Frontal cortex (tissue), 3 donors: ENCODE measurements at regions not wholly inside any gene's neighbourhood (a gene's known extent, or its start where the extent isn't known, plus 50 kb on each side); places are given as distances from the start of the nearest gene placed in this dataset.

ENCODE experiments used
- DNase-seq, 2 donors: peaks; one replicate each; pipeline ENCODE4 v3.0.0; 2012; ENCODE audit warnings: low spot score in 2 of 2
- FAIRE-seq: peaks from 2 replicates; lab custom pipeline; 2012; peaks lifted over from hg19 to GRCh38; lab: Jason Lieb, UNC
- donor health status: control.
- donor health status: control.
- donor health status: control.

DNA sequence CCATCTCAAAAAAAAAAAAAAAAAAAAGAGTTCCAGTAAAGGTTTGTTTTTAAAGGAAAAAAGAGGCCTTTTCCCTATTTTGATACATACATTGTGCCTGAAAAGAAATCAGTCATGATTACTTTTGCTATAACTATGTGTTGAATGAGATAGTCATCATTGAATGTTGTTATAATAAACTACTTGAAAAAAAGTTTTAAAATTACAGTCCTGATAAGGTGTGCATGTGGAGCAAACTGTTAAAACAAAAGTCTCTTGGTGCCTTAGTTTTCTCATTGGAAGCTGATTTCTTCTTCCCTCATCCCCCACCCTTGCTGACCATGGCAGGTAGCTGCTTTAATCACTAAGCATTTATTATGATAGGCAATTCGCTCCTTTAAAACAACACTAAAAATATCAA, 172.3 kb upstream of the TBCA start:
- no peak for FAIRE-seq
- no peak for DNase-seq

GRCh38 chr5:77947041-77947428, 170.9 kb upstream of the TBCA start:
- no peak for FAIRE-seq
- DNase-seq: no peak

DNA sequence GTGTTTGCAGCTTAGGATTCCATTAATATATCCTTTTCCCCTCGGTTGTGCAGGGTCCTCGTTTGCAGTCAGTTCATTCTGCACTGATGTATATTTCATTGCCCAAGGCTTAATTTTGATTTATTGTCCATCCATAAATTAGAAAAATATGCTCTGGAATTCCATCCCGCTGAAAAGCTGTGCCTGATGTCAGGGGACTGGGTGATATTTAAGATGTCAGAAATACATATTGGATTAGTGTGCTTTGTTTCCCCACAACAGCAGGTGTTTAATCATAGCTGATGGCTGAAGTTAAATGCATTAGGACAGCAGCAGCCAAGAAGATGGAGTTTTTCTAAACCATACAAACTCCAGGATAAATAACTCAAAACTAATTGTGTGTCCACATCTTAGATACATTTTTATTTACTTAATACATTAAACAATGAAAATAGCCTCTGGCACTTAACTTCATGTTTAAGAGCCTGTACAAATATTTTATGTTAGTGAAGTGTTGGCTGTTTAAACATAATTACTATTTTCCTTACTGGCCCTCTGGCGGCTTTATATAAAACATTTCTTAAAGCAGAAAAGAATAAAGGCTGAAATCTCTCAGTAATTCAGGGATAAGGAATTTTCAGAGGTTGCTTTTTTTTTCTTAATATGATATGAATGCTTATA, 170.4 kb upstream of the TBCA start:
- no peak for FAIRE-seq
- DNase-seq: no peak

GRCh38 chr5:77945874-77946273, 169.7 kb upstream of the TBCA start:
- FAIRE-seq: no peak

GRCh38 chr5:77944757-77945340, 168.7 kb upstream of the TBCA start:
- DNase-seq (no peak), FAIRE-seq (peak; percentile 30)

More at GRCh38 chr5:77945874-77946273, 169.7 kb upstream of the TBCA start:
- DNase-seq: no peak

- no peak for DNase-seq
- FAIRE-seq: no peak
These were observed 167.7 kb upstream of the TBCA start for GRCh38 chr5:77943851-77944250.

DNA sequence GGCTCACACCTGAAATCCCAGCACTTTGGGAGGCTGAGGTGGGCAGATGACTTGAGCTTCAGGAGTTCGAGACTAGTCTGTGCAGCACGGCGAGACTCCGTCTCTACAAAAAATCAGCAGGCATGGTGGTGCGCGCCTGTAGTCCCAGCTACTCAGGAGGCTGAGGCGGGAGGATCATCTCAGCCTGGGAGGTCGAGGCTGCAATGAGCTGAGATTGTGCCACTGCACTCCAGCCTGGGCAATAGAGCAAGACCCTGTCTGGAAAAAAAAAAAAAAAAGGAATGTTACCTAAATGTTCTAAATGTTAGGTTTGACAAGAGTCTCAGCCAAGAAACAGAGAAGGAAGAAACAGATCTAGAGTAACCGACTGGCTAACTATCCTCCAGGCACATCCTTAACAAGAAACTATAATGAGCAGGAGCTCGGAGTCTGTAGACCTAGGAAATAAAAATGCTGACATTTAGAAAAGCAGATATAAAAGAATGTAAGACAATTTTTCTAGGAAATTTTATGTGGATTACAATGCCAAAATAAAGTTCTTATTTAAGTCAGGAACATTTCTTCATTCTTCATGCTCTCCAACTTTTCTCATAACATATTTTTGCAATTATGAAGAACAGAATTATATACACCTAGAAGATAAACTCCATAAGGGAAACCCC, 166.6 kb upstream of the TBCA start:
- DNase-seq: no peak
- FAIRE-seq: no peak

DNA sequence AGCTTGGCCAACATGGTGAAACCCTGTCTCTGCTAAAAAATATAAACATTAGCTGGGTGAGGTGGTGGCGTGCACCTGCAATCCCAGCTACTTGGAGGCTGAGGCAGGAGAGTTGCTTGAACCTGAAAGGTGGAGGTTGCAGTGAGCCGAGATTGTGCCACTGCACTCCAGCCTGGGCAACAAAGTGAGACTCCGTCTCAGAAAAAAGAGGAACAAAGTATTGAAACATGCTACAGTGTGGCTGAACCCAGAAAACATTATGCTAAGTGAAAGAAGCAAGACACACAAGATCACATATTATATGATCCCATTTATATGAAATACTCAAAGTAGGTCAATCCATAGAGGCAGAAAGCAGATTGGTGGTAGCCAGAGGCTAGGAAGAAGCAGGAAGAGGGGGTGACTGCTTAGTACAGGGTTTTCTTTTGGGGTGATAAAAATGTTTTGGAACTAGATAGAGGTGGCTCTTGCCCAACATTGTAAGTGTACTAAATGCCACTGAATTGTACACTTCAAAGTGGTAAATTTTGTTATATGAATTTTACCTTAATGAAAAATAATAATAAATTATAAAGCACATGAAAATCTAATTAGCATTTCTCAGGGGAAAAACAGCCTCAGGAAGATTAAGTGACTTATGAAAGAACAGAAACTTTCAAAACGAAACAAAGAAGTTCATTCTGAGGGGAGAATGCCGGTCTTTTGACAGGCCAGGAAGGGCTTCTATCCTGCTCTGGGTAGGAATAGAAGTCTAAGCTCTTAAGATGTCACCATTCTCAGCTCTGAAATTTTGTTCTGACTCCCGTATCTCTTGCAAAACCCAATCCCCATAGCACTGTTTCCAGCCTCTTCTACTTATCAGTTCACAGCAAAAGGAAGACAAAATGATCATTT, 161.1 kb upstream of the TBCA start:
- FAIRE-seq (no peak), DNase-seq (no peak)

- DNase-seq (no peak), FAIRE-seq (no peak)
These were observed 160.2 kb upstream of the TBCA start for GRCh38 chr5:77936365-77936693.

DNA sequence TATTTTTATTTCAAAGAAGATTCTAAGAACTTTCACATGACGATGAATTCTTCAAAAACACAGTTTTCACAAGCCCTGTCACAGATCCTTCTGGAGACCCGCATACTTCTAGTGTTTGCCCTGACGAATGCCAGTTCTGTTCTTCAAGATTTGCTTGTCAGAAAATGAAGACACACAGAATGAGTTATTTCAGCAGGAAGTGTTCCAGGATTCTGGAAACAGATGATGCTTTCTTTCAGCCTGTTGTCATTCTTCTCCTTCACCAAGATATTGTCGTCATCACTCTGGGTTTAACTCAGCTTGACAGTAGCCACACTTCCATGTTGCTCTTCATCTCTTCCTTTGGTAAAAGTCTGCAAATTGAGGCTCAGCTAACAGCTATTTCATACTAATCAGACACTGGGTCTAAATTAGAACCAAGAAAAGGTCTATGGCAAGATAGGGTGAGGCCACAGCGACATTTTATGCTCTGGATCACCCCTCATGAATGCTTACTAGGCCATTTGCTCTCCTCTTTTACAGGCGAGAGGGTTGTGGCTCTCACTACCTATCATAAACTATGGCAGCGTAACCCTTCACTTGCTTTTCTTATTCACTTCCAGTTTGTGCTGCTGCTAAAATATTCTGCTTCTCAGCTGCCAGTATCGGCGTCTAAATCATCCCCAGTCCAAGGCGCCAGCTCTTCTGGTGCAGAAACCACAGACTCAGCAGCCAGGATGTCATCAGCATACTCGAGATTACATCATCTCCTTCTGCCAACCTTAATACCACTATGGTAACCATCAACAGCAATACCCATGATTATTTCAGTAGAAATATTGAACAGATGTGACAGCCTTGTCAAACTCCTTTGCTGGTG, 159.6 kb upstream of the TBCA start:
- FAIRE-seq (no peak), DNase-seq (no peak)

DNA sequence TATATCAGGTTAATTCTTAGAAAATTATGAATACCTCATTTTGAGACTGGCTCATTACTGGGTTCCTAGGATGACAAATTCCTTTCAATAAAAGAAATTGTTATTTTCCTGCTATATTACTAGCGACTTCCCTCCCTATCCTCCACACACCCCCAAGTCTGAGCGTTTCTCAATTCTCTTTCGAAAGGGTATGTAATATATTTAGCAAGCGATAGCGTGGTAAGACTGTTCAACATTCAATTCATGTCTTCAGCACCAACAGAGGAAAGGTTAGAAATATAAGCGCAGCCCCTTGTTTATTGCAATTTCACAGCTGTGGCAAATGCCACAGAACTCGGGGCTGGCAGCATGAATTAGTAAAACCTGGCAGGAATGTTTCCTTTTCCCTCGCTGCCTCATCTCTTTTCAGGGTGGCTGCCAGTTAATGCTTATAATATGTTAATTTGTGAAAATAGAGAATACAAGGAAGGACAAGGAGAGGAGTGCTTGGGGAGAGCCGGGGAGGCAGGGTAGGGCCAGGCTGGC, 152.7 kb upstream of the TBCA start:
- FAIRE-seq: no peak
- no peak for DNase-seq

DNA sequence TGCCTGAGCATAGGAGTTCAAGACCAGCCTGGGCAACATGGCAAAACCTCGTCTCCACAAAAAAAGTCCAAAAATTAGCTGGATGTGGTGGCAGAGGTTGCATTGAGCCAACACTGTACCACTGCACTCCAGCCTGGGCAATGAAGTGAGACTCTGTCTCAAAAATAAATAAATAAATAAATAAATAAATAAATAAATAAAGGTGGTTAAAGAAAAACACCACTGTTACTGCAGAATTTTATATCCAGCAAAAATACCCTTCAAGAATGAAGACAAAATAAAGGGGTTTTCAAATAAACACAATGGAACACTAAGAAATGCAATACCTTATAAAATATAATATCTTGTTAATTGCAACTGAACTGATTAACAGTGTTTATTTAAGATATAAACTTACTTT, 150.2 kb upstream of the TBCA start:
- FAIRE-seq: no peak
- no peak for DNase-seq

- no peak for FAIRE-seq
These were observed 149.4 kb upstream of the TBCA start for GRCh38 chr5:77925503-77925902.

GRCh38 chr5:77924081-77924480, 147.9 kb upstream of the TBCA start:
- FAIRE-seq: no peak

More at GRCh38 chr5:77925503-77925902, 149.4 kb upstream of the TBCA start:
- no peak for DNase-seq

GRCh38 chr5:77923666-77924065, 147.5 kb upstream of the TBCA start:
- FAIRE-seq (no peak), DNase-seq (no peak)

More at GRCh38 chr5:77924081-77924480, 147.9 kb upstream of the TBCA start:
- no peak for DNase-seq

DNA sequence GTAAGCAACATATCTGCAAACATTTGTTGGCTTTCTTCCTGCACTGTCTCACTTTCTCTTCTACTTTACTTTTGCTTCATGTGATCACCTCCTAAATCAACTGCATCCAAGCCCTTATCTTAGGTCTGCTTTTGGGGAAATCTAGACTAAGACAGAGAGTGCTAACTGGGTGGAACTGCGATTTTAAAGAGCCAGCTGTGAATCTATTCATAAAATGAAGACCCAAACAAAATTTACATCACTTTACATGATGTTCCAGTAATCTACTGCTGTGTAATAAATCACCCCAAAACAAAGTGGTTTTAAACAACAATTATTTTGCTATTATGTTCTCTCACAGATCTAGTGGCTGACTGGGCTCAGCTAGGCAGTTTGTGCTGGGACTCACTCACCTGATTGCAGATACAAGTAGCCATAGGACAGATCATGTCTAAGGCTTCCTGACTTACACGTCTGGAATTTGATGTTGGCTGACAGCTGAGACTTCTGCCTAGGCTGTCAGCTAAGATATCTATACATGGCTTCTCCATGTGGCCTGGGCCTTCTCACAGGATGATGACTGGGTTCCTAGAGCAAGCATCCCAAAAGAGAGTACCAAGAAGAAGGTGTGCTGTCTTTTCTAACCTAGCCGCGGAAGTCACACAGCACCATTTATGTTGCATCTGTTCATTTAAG, 145.1 kb upstream of the TBCA start:
- no peak for DNase-seq
- FAIRE-seq: no peak

- DNase-seq (no peak), FAIRE-seq (no peak)
These were observed 144.4 kb upstream of the TBCA start for GRCh38 chr5:77920359-77921058.

- FAIRE-seq: no peak
These were observed 139.2 kb upstream of the TBCA start for GRCh38 chr5:77915346-77915745.

More at GRCh38 chr5:77915346-77915745, 139.2 kb upstream of the TBCA start:
- no peak for DNase-seq
